ENCODE measurements at regions not wholly inside any gene's neighbourhood (a gene's known extent, or its start where the extent isn't known, plus 50 kb on each side); places are given as distances from the start of the nearest gene placed in this dataset.

DNA sequence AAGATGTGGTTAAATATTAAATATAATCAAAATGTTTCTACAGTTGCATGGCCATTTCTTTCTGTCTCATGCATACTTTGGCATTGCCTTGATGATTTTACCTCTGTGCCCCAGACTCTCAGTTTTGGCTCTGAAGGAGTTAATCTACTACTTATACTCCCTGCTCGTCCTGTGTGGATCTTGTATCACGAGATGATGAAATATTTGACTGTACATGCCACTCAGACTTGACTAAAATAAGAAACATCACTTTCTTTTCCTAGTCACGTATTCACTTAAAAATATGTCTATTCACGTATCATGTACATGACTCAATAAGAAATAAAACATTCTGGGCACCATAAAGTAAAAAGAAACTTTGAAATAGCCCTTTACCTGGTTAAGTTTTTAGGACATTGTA lies 397.7 kb downstream of the RFPL4B start:
- Histone ChIP-seq H3K9me3 (no peaks in the 10 kb centered on the region), H3K36me3 (no peaks in the 10 kb centered on the region), H3K27ac (peak overlapping the region in 2 of 10 donors; percentile 6 to 9), H3K4me3 (no peak overlapping the region), H3K4me1 (no peaks in the 10 kb centered on the region), H3K27me3 (no peaks in the 10 kb centered on the region)
- WGBS, 2 donors: 54% methylated on average over 4 of the region's 4 CpGs
- ATAC-seq (no peak), DNase-seq (no peak)
- TF ChIP-seq, protein P1, sequence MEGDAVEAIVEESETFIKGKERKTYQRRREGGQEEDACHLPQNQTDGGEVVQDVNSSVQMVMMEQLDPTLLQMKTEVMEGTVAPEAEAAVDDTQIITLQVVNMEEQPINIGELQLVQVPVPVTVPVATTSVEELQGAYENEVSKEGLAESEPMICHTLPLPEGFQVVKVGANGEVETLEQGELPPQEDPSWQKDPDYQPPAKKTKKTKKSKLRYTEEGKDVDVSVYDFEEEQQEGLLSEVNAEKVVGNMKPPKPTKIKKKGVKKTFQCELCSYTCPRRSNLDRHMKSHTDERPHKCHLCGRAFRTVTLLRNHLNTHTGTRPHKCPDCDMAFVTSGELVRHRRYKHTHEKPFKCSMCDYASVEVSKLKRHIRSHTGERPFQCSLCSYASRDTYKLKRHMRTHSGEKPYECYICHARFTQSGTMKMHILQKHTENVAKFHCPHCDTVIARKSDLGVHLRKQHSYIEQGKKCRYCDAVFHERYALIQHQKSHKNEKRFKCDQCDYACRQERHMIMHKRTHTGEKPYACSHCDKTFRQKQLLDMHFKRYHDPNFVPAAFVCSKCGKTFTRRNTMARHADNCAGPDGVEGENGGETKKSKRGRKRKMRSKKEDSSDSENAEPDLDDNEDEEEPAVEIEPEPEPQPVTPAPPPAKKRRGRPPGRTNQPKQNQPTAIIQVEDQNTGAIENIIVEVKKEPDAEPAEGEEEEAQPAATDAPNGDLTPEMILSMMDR (IDR thresholded peaks at IDR 0.05): no peak
- intact Hi-C loops (cut with DNase I): no loop called here

DNA sequence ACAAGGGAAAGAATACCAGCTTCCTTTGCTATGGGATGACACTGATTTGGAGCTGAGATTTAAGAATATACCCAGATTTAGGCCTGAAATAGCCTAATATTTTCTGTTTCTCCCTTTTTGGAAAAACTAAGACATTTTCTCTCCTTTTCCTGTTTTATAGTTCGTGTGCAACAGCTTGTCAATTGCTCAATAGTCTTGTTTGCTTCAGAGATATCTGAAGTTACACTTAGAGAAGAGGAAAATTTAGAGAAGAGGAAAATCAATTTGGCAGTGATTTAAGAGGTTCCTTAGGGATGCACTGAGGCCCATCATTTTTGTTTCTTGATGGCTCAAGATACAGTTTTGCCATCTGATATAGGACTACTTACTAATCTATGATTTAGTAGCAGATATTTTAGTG lies 398.6 kb downstream of the RFPL4B start:
- ATAC-seq: no peak
- WGBS, 2 donors: 51 to 58% methylated on average over 1 of the region's 1 CpG

DNA sequence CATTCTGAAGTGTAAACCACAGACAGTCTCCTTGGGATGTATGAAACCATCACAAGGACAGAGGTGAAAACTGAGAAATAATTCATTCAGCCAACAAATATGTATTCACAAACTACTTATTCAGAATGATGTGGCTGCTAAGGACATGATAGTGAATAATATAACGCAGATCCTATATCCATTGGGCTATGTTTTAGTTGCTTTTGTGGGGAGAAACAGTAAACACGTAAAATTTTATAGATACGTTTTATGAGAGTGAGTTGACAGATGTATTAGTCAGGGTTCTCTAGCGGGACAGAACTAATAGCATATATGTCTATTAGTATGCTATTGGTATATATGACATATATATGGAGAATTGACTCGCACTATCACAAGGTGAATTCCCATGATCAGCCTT lies 402.5 kb downstream of the RFPL4B start:
- WGBS, 2 donors: 96% methylated on average over 5 of the region's 5 CpGs
- intact Hi-C loops (cut with DNase I): no loop called here
- no peaks in the 10 kb centered on the region for H3K27me3 ChIP-seq

More for the DNA sequence above, 398.6 kb downstream of the RFPL4B start:
- H3K27me3 ChIP-seq: no peaks in the 10 kb centered on the region
- intact Hi-C loops (cut with DNase I): no loop called here
- H3K36me3 ChIP-seq: no peaks in the 10 kb centered on the region
- H3K9me3 ChIP-seq: no peaks in the 10 kb centered on the region
- no peak overlapping the region for H3K4me3 ChIP-seq
- TF ChIP-seq, protein P1 (IDR thresholded peaks at IDR 0.05): no peak
- peak overlapping the region in 4 of 10 donors; percentile 2 to 27 (median 13) for H3K27ac ChIP-seq
- no peak for DNase-seq
- H3K4me1 ChIP-seq: no peaks in the 10 kb centered on the region

DNA sequence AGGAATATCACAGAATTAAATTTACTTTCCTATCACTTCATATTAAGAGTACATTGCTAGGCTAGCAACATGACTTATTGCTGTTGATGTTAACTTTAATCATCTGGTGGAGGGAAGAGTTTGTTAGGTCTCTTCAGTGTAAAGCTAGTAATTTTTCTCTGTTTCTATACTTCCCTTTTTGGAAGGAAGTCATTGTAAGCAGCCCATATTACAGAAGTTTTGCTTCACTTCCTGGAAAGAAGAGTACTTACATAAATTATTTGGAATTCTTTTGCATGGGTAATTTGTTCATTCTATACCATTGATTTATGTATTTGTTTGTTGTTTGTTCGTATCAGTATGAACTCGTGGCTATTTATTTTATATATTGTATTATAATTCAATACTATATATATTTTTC lies 405.2 kb downstream of the RFPL4B start:
- TF ChIP-seq, protein P1 (IDR thresholded peaks at IDR 0.05): no peak
- ATAC-seq (no peak), DNase-seq (no peak)
- no peaks in the 10 kb centered on the region for H3K4me1 ChIP-seq
- intact Hi-C loops (cut with DNase I): no loop called here
- 92 to 97% methylated on average over 2 of the region's 2 CpGs for WGBS, 2 donors
- no peak overlapping the region for H3K27ac ChIP-seq
- no peak overlapping the region for H3K4me3 ChIP-seq
- H3K9me3 ChIP-seq: peaks cover 0 to 8% (median 0%) of the 10 kb centered on the region in 11 donors
- no peaks in the 10 kb centered on the region for H3K27me3 ChIP-seq
- no peaks in the 10 kb centered on the region for H3K36me3 ChIP-seq

More for the DNA sequence above, 402.5 kb downstream of the RFPL4B start:
- TF ChIP-seq, protein P1 (IDR thresholded peaks at IDR 0.05): no peak
- no peak for DNase-seq
- Histone ChIP-seq H3K4me3 (no peak overlapping the region), H3K27ac (no peak overlapping the region), H3K36me3 (no peaks in the 10 kb centered on the region), H3K4me1 (no peaks in the 10 kb centered on the region), H3K9me3 (no peaks in the 10 kb centered on the region)
- no peak for ATAC-seq
